GM10248 (cell line): ENCODE measurements at regions not wholly inside any gene's neighbourhood (a gene's known extent, or its start where the extent isn't known, plus 50 kb on each side); places are given as distances from the start of the nearest gene placed in this dataset.

Experiments used
- CTCF ChIA-PET: fragments of 300-600 bp; sonication (Branson Sonifier 250); formaldehyde crosslinking; extraction: SDS; loops from one replicate; lab custom pipeline; 2021; ENCODE audit warnings: antibody characterized with exemption; lab: Yijun Ruan, JAX
- POLR2A ChIA-PET: fragments of 350-650 bp; sonication (Branson Sonifier 250); formaldehyde crosslinking; extraction: SDS; loops from one replicate; lab custom pipeline; 2020; ENCODE audit warnings: antibody characterized with exemption; lab: Yijun Ruan, JAX
- DNase-seq: peaks from one replicate; pipeline ENCODE4 v3.0.0; 2012; ENCODE audit errors: extremely low spot score
- CTCF ChIP-seq: IDR thresholded peaks from 2 replicates; pipeline ENCODE4 v1.5.1; 2012; ENCODE audit warnings: mild to moderate bottlenecking, low read depth; ENCODE audit errors: extremely low read depth, missing control alignments, control extremely low read depth

- TF ChIP-seq CTCF, result no peak
- ChIA-PET POLR2A (no interaction called here), CTCF (interaction anchor here (1.0 kb wide), 1 partner anchor 9 kb away, joined by 3 read pairs; no protein-coding TSS in a partner anchor)
- DNase-seq, result no peak
Observed at GRCh38 chr1:191160837-191161236, 683.2 kb upstream of the BRINP3 start.

GRCh38 chr1:191162762-191163161 lies 685.1 kb upstream of the BRINP3 start:
- POLR2A ChIA-PET, result no interaction called here
- TF ChIP-seq CTCF, result no peak
- DNase-seq, result no peak
- CTCF ChIA-PET, result interaction anchor here (0.9 kb wide), 1 partner anchor 10 kb away, joined by 3 read pairs; no protein-coding TSS in a partner anchor

DNA sequence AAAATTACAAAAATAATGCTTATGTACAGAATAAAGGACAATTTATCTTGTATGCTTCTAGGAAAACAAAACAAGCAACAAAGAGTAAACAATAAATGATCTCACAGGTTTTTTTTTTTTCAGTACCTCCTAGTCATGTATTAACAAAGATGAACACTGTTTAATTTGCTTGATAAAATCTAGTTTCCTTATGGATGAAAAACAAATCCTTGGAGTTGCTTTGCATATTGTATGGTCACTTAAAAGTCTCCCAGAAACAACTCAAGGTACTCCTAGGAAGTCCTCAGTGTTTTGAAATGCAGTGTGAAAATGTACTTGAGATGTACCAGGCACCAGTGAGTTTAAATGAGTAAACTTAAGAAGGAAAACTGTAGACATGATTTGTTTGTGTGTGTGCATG lies 686.0 kb upstream of the BRINP3 start:
- POLR2A ChIA-PET, result no interaction called here
- CTCF ChIA-PET, result interaction anchor here (0.9 to 1.0 kb wide), 2 partner anchors 11 to 15 kb away, joined by 3 read pairs; no protein-coding TSS in a partner anchor
- no peak for TF ChIP-seq CTCF
- DNase-seq, result no peak

- CTCF ChIA-PET, result interaction anchor here (1.0 kb wide), 2 partner anchors 11 to 16 kb away, joined by 3 read pairs; no protein-coding TSS in a partner anchor
- POLR2A ChIA-PET, result no interaction called here
- no peak for TF ChIP-seq CTCF
- DNase-seq, result peak; percentile 32
Observed at GRCh38 chr1:191174298-191174697, 696.6 kb upstream of the BRINP3 start.

DNA sequence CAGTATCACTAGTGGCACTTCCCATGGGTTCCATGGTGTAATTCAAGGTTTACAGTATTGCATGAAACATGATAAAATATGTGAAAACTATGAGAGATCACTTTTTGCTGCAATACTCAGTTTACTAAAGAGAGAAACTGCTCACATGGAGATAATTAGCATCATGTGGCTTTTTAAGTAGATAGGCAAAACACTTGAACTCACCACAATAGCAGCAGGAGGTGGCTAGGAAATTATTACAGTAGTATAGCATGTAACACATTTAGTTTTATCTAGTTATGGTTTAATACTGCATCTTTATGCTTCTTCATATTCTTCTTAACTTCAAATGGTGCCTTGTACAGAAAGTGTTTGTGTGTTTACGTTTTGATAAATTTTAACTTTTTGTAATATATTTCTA lies 698.5 kb upstream of the BRINP3 start:
- ChIA-PET POLR2A (no interaction called here), CTCF (interaction anchor here (0.9 kb wide), 1 partner anchor 18 kb away, joined by 3 read pairs; no protein-coding TSS in a partner anchor)
- TF ChIP-seq CTCF, result no peak
- no peak for DNase-seq

- POLR2A ChIA-PET, result no interaction called here
Observed at GRCh38 chr1:191206513-191207207, 729.0 kb upstream of the BRINP3 start.

More at GRCh38 chr1:191206513-191207207, 729.0 kb upstream of the BRINP3 start:
- CTCF ChIA-PET, result no interaction called here
- DNase-seq, result no peak
- TF ChIP-seq CTCF, result no peak
